Right lobe of liver (tissue), 6 donors: ENCODE measurements at regions not wholly inside any gene's neighbourhood (a gene's known extent, or its start where the extent isn't known, plus 50 kb on each side); places are given as distances from the start of the nearest gene placed in this dataset.
A peak's percentile ranks its signal among the peaks of the same experiment; 100 is the strongest.

Source experiments
- ATAC-seq, 4 donors: fragments of 200-7000 bp; cut with Tn5 transposase; one replicate each; pipeline ENCODE4 v1.9.1; 2020; ENCODE audit warnings: mild to moderate bottlenecking in 4 of 4, moderate library complexity in 4 of 4
- DNase-seq, 3 donors: peaks; one replicate each; pipeline ENCODE4 v3.0.0-alpha.2; 2020
- H3K27ac ChIP-seq, 3 donors: fragments of 200-600 bp; one replicate each; pipeline ENCODE4 v1.8.0; 2022
- H3K27me3 ChIP-seq, 2 donors: fragments of 200-600 bp; one replicate each; pipeline ENCODE4 v1.8.0; 2022
- H3K36me3 ChIP-seq, 4 donors: fragments of 200-600 bp; sonication (generic) in 1 of 4; one replicate each; pipeline versions ENCODE4 v1.5.1 to v1.8.0; 2017 to 2022; ENCODE audit warnings: control low read depth in 1 of 4
- H3K4me1 ChIP-seq, 4 donors: fragments of 200-600 bp; sonication (generic) in 1 of 4; one replicate each; pipeline versions ENCODE4 v1.5.1 to v1.8.0; 2017 to 2022; ENCODE audit warnings: control low read depth in 1 of 4
- H3K4me3 ChIP-seq, 3 donors: fragments of 200-600 bp; one replicate each; pipeline ENCODE4 v1.8.0; 2022
- H3K9me3 ChIP-seq, 4 donors: fragments of 200-600 bp; sonication (generic) in 1 of 4; one replicate each; pipeline versions ENCODE4 v1.5.1 to v1.8.0; 2017 to 2022; ENCODE audit warnings: control low read depth in 1 of 4
- POLR2A ChIP-seq: fragments of 450-650 bp; IDR thresholded peaks from one replicate; pipeline ENCODE4 v1.6.1; 2017; ENCODE audit warnings: antibody characterized with exemption, mild to moderate bottlenecking
- WGBS: methylation state at CpG from one replicate; pipeline ENCODE4 v1.1.6; 2018; ENCODE audit warnings: low coverage, low lambda C conversion rate; ENCODE audit not compliant: insufficient coverage; ENCODE audit errors: missing lambda C conversion rate; 5-methylcytosine and 5-hydroxymethylcytosine counted together
- intact Hi-C, 2 donors: fragments of 100-400 bp; cut with DNase I; formaldehyde crosslinking; loops; one replicate each; pipeline versions ENCODE4 v1.11.2 to v1.14.1; 2022
- TF ChIP-seq, protein P1 (sequence below), 4 donors: fragments of 200-600 bp in 3 of 4; fragments of 450-650 bp in 1 of 4; IDR thresholded peaks; one replicate each; pipeline versions ENCODE4 v1.5.1 to v1.8.0; 2016 to 2022; ENCODE audit warnings: antibody characterized with exemption in 4 of 4, mild to moderate bottlenecking in 2 of 4
- donor health status: DM: no; HTN: yes; CAD: no.
- donor health status: DM: no; HTN: no; CAD: no.
- donor health status: DM: no; HTN: no; CAD: no.
- donor health status: DM: no; HTN: yes; CAD: no.
- donor health status: DM: no; HTN: yes; CAD: no.

DNA sequence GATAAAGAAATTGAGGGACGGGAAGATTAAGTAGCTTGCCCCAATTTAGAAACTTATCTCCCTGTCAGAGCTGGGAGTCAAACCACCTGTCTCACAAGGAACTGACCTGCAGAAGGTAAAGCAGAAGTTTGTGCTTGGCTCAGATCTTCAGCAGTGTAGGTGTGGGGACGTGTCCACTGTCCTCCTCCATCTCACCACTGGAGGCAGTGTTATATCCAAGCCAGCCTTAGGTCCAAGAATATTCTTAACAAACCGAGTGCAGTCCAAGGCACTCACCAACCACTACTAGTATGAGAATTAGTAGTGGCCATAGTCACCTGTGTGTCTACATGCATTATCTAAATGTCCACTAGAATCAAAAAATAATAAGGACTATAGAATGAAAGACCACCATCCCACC is 86.3 kb upstream of the IRX1 start:
- 78% methylated on average over 2 of the region's 3 CpGs for WGBS
- H3K4me3 ChIP-seq = no peak overlapping the region
- ATAC-seq (peak in 1 of 4 donors; percentile 24), DNase-seq (no peak)
- no peaks in the 10 kb centered on the region for H3K27me3 ChIP-seq
- intact Hi-C loops = no loop called here
- TF ChIP-seq POLR2A = no peak
- TF ChIP-seq, protein P1, sequence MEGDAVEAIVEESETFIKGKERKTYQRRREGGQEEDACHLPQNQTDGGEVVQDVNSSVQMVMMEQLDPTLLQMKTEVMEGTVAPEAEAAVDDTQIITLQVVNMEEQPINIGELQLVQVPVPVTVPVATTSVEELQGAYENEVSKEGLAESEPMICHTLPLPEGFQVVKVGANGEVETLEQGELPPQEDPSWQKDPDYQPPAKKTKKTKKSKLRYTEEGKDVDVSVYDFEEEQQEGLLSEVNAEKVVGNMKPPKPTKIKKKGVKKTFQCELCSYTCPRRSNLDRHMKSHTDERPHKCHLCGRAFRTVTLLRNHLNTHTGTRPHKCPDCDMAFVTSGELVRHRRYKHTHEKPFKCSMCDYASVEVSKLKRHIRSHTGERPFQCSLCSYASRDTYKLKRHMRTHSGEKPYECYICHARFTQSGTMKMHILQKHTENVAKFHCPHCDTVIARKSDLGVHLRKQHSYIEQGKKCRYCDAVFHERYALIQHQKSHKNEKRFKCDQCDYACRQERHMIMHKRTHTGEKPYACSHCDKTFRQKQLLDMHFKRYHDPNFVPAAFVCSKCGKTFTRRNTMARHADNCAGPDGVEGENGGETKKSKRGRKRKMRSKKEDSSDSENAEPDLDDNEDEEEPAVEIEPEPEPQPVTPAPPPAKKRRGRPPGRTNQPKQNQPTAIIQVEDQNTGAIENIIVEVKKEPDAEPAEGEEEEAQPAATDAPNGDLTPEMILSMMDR (IDR thresholded peaks at IDR 0.05) = no peak
- no peaks in the 10 kb centered on the region for H3K4me1 ChIP-seq
- H3K36me3 ChIP-seq = no peaks in the 10 kb centered on the region
- no peaks in the 10 kb centered on the region for H3K9me3 ChIP-seq
- no peak overlapping the region for H3K27ac ChIP-seq

DNA sequence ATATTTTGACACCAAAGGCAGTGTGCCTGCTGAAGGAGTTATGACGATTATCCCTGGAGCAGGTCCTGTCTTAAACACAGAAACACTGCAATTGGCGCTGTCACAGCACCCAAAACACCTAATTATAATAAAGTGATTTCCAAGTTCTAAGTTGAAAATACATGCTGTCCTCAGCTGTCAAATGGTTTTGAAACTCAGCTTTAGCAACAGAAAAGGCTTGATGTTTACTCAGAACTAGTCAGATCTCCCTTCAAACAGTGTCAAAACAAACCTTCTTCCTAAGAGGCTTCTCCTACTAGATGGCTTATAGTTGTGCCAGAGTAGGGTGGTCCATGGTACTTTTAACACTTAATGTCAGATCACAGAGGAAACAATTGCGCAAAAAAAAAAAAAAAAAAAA is 87.2 kb upstream of the IRX1 start:
- no peak for TF ChIP-seq POLR2A
- TF ChIP-seq, protein P1 (IDR thresholded peaks at IDR 0.05) = no peak
- WGBS = 75% methylated on average over 3 of the region's 3 CpGs
- Histone ChIP-seq H3K27ac (no peak overlapping the region), H3K27me3 (no peaks in the 10 kb centered on the region), H3K36me3 (no peaks in the 10 kb centered on the region), H3K4me1 (no peaks in the 10 kb centered on the region), H3K9me3 (no peaks in the 10 kb centered on the region), H3K4me3 (no peak overlapping the region)
- ATAC-seq (no peak), DNase-seq (no peak)
- intact Hi-C loops = no loop called here

DNA sequence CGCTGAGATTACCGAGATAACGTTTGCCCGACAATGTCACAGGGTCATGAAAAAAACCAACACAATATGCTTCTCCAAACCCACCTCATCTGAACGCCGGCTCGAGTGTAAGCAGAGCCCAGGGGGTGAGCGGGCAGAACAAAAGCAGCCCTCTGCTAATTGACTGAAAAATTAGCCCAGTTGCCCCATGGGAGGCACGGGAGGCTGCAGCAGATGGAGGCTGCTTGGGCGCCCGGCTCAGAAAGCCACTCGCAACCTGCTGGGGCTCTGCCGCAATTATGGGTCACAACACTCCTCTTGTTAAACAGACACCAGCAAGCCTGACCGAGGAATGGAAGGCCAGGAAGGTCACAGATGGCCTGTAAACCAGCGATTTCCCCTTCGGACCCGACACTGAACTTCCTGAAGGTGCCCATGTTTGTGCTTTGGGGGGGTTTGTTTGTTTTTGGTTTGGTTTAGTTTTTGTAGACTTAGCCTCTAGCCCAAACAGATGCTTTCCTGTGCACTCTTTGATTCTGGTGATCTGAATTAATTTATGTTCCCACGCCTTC is 104.6 kb upstream of the IRX1 start:
- H3K27me3 ChIP-seq = no peaks in the 10 kb centered on the region
- H3K9me3 ChIP-seq = peaks cover 0 to 4% (median 0%) of the 10 kb centered on the region in 4 donors
- H3K27ac ChIP-seq = no peak overlapping the region
- intact Hi-C loops = no loop called here
- H3K4me1 ChIP-seq = no peaks in the 10 kb centered on the region
- H3K36me3 ChIP-seq = no peaks in the 10 kb centered on the region
- no peak for DNase-seq
- no peak overlapping the region for H3K4me3 ChIP-seq
- WGBS = 39% methylated on average over 13 of the region's 18 CpGs
- ATAC-seq = no peak
- TF ChIP-seq, protein P1 (IDR thresholded peaks at IDR 0.05) = no peak
- TF ChIP-seq POLR2A = no peak

- intact Hi-C loops = no loop called here
- Histone ChIP-seq H3K27me3 (no peaks in the 10 kb centered on the region), H3K27ac (no peak overlapping the region), H3K4me3 (no peak overlapping the region), H3K36me3 (no peaks in the 10 kb centered on the region), H3K4me1 (no peaks in the 10 kb centered on the region), H3K9me3 (no peaks in the 10 kb centered on the region)
- DNase-seq = no peak
- TF ChIP-seq, protein P1 (IDR thresholded peaks at IDR 0.05) = no peak
- TF ChIP-seq POLR2A = no peak
- 53% methylated on average over 14 of the region's 21 CpGs for WGBS
- ATAC-seq = no peak
These were observed 106.3 kb upstream of the IRX1 start for GRCh38 chr5:3489239-3489843.
